Neural crest cell (in vitro differentiated cells): ENCODE measurements at regions not wholly inside any gene's neighbourhood (a gene's known extent, or its start where the extent isn't known, plus 50 kb on each side); places are given as distances from the start of the nearest gene placed in this dataset.

Experiments used
- DNase-seq: peaks from one replicate; pipeline ENCODE4 v3.0.0; 2021; ENCODE audit warnings: low read depth, mixed read lengths, low spot score
- H3K27ac Mint-ChIP-seq: one replicate; pipeline ENCODE4 v1.8.0; 2021; ENCODE audit warnings: mild to moderate bottlenecking, mixed read lengths; ENCODE audit not compliant: unreplicated experiment
- H3K27me3 Mint-ChIP-seq: 2 replicates; pipeline ENCODE4 v1.8.0; 2021; ENCODE audit warnings: low read depth, mild to moderate bottlenecking, mixed read lengths
- H3K36me3 Mint-ChIP-seq: 2 replicates; pipeline ENCODE4 v1.8.0; 2021; ENCODE audit warnings: low read depth, mild to moderate bottlenecking, mixed read lengths
- H3K4me1 Mint-ChIP-seq: 2 replicates; pipeline ENCODE4 v1.8.0; 2021; ENCODE audit warnings: mixed read lengths
- H3K4me3 Mint-ChIP-seq: one replicate; pipeline ENCODE4 v1.8.0; 2021; ENCODE audit warnings: mild to moderate bottlenecking, mixed read lengths
- H3K9me3 Mint-ChIP-seq: 2 replicates; pipeline ENCODE4 v1.8.0; 2021; ENCODE audit warnings: mixed read lengths
- TF ChIP-seq, protein P1 (sequence below): fragments of 200-600 bp; sonication (generic); conservative IDR thresholded peaks from 2 replicates; pipeline ENCODE4 v1.5.0; 2021; ENCODE audit warnings: antibody characterized with exemption, mild to moderate bottlenecking

DNA sequence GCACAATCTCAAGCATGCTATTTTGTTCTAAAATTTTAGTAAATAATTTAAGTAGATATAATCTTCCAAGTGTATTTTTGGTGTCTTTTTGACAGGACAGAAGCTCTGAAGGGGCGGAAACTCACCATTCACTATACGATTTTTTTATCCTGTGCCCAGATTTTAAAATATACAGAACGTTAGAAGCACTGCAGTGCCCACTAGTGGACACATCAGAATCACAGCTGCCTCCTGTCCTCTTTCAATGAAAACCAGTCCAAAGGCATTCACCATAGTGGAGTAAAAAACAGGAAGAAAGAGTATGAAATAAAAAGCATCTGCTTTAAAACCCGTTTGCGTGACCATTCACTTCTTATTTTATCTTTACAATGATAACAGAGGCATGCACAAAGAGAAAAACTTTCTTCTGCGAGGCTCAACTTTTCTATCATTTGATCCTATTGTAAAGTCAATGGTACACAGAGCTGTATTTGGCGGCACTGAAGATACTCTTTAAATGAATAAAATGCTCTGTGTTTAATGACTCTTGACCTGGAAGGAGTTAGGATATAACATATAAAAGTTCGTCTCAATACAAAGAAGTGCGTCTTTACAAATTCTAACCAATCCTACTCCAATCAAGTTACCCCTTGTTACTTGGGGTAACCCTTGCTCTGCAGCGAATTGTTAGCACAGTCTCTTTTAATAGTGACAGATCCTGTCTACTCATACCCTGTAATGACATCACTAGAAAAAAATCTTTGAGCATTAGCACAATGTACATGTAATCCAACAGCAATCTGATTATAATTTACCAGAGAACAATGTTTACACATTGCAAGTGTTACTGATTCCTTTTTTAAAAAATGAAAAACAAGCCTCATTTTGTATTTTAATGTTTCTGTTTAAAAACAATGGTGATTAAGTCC, 339.8 kb upstream of the PSMD7 start:
- Mint-ChIP-seq H3K4me1 (peaks cover 19% of the 10 kb centered on the region), H3K27me3 (no peaks in the 10 kb centered on the region), H3K27ac (no peak overlapping the region), H3K9me3 (peaks cover 4% of the 10 kb centered on the region), H3K4me3 (no peak overlapping the region), H3K36me3 (peaks cover 4% of the 10 kb centered on the region)
- TF ChIP-seq, protein P1, sequence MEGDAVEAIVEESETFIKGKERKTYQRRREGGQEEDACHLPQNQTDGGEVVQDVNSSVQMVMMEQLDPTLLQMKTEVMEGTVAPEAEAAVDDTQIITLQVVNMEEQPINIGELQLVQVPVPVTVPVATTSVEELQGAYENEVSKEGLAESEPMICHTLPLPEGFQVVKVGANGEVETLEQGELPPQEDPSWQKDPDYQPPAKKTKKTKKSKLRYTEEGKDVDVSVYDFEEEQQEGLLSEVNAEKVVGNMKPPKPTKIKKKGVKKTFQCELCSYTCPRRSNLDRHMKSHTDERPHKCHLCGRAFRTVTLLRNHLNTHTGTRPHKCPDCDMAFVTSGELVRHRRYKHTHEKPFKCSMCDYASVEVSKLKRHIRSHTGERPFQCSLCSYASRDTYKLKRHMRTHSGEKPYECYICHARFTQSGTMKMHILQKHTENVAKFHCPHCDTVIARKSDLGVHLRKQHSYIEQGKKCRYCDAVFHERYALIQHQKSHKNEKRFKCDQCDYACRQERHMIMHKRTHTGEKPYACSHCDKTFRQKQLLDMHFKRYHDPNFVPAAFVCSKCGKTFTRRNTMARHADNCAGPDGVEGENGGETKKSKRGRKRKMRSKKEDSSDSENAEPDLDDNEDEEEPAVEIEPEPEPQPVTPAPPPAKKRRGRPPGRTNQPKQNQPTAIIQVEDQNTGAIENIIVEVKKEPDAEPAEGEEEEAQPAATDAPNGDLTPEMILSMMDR: peak; percentile 94
- DNase-seq: peak; percentile 76

DNA sequence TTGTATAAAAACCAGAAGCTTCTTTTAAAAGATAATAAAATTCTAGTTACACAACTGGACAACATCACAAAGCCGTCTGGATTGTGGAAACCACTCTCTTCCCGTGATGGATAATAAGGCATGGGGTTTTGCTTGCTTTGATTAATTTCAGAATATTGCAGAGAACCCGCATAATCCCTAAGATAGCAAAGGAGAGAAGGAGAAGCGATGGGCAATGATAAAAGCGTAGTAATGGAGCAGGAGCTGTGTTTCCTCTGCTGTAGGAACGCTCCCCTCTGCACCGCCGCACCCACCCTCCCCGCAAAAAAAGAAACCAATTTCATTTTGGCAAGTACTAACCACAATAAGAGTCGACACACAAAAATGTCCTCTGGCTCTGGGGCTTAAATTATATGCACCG, 340.9 kb upstream of the PSMD7 start:
- Mint-ChIP-seq H3K9me3 (peaks cover under 1% of the 10 kb centered on the region), H3K36me3 (peaks cover under 1% of the 10 kb centered on the region), H3K4me1 (peaks cover 22% of the 10 kb centered on the region), H3K27ac (no peak overlapping the region), H3K27me3 (no peaks in the 10 kb centered on the region), H3K4me3 (no peak overlapping the region)
- DNase-seq: no peak
- TF ChIP-seq, protein P1: no peak

DNA sequence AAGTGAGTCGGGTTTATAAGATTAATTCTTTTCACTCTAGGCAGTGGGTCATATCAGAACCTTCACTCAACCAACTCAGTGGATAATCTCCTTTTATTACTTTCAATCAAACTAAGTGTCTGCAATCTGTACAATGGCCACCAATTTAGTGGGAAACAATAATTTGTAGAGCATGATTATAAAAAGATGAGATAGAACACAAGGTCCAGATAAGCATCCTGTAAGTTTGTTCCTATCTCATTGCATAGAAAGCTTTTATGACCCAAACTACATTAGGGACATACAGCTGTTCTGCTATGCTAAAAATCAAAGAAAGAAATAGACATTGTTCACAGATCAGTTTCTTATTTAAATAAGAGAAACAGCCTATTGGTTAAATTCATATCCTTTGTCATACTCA, 341.4 kb upstream of the PSMD7 start:
- H3K9me3 Mint-ChIP-seq: no peaks in the 10 kb centered on the region
- TF ChIP-seq, protein P1: no peak

DNA sequence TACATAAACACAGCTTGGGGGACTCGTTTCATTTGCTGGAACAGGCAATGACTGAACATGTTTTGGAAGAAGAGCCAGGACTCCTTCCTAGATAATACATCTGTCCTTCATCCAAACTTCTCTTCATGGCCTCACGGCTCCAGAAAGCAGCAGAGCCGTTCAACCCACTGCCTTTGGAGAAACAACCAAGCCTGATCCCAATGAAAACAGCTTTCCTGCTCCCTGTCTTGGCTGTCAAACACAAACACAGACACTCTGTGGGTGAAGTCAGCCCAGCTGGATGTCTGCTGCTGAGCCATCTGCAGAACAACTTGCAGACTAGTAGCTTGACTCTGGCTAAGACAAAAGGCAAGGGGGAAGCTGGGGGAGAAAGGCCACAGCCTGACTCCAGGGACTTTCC, 345.1 kb upstream of the PSMD7 start:
- Mint-ChIP-seq H3K4me1 (peaks cover 18% of the 10 kb centered on the region), H3K4me3 (no peak overlapping the region), H3K36me3 (no peaks in the 10 kb centered on the region), H3K9me3 (no peaks in the 10 kb centered on the region), H3K27me3 (no peaks in the 10 kb centered on the region), H3K27ac (no peak overlapping the region)
- TF ChIP-seq, protein P1: no peak
- DNase-seq: no peak

More for the DNA sequence above, 341.4 kb upstream of the PSMD7 start:
- Mint-ChIP-seq H3K4me3 (no peak overlapping the region), H3K4me1 (peaks cover 22% of the 10 kb centered on the region), H3K36me3 (no peaks in the 10 kb centered on the region), H3K27me3 (no peaks in the 10 kb centered on the region), H3K27ac (no peak overlapping the region)
- DNase-seq: no peak

DNA sequence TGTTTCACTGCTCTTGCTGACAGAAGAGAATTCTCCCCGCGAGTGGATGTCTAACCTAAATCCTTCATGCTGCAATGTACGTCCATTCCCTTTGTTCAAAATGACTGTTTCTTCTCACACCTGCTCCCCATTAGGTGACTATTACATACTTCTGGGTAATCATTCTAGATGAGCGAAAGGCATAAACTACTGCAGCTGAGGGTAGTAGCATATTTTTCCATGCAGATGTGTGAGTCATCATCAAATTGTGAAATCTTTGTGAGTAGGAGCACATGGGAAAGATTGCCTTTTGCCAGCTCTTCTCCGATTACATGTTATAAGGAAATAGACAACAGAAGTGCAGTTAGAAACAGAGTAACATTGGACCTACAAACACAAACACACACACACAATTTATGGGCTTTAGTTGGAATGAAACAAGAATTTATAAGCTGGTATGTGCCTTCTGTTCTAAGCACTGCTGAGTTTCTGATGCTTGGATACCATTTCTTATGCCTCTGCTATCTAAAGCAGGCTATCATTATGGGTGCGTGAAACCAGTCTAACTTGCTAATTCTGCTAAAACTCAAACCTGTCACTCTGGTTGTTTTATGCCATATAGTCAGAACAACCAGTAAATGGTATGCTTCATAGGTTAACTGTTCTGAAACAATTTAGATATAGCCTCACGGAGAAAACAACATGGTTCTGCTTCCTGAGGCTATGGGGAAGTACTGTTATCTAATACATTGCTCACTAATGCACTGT, 346.9 kb upstream of the PSMD7 start:
- H3K36me3 Mint-ChIP-seq: no peaks in the 10 kb centered on the region
- TF ChIP-seq, protein P1: no peak
- H3K4me3 Mint-ChIP-seq: no peak overlapping the region
- H3K9me3 Mint-ChIP-seq: no peaks in the 10 kb centered on the region
- DNase-seq: no peak
- peaks cover 17% of the 10 kb centered on the region for H3K4me1 Mint-ChIP-seq
- H3K27ac Mint-ChIP-seq: no peak overlapping the region
- H3K27me3 Mint-ChIP-seq: no peaks in the 10 kb centered on the region
